ENCODE measurements at regions not wholly inside any gene's neighbourhood (a gene's known extent, or its start where the extent isn't known, plus 50 kb on each side); places are given as distances from the start of the nearest gene placed in this dataset.

DNA sequence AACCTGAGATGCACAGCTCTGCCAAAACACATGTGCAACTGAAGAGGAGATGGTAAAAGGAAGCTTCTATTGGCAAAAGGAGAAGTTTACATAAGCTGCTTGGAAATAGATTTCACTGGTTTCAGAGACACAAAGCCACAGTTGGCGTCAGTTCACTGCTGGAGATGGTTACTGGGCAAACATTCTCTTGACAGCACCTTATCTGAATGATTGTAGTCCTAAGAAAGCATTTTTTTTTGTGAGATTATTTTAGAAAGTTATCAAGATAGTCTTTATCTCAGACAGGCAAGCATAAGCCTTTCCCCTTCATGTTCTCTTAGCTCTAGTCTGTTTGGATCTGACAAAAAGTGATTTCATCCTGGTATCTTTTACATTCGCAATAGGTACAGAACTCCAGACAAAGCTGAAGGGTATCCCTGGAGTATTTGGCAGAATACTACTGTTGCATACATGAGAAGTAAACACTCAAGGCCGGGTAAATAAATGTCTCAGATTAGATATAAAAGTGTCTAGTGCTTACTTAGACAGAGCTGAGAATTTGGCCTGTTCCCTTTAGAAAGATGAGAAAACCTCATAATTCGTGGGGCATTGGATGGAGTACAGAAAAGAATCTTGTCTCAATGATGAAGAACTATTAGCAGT, 1668.0 kb upstream of the NUDT12 start:
- Histone ChIP-seq H4K5ac (ENCODE audit: low read depth, low read length) (no peak overlapping the region), H2BK20ac (ENCODE audit: low read depth, low read length) (no peak overlapping the region), H2BK15ac (ENCODE audit: low read depth, low read length) (no peak overlapping the region), H2AK5ac (ENCODE audit: low read depth, low read length) (no peak overlapping the region), H3K27ac (ENCODE audit: insufficient read depth, low read length) (no peak overlapping the region), H3K4me1 (ENCODE audit: control insufficient read depth, insufficient read depth, low read length) (no peaks in the 10 kb centered on the region), H3K79me1 (ENCODE audit: low read depth in 1 of 2, low read length in 2 of 2) (no peaks in the 10 kb centered on the region), H3K18ac (ENCODE audit: low read depth, low read length) (no peak overlapping the region), H3K9me3 (ENCODE audit: control insufficient read depth, insufficient read depth, low read length) (no peaks in the 10 kb centered on the region), H3K56ac (ENCODE audit: extremely low read depth, insufficient read depth, low read length) (no peak overlapping the region), H4K91ac (ENCODE audit: insufficient read depth, low read depth, low read length) (no peak overlapping the region), H3K4ac (ENCODE audit: low read depth, low read length) (no peak overlapping the region), H3K14ac (replicated peaks; ENCODE audit: low read depth, low read length) (no peak overlapping the region), H3K4me3 (ENCODE audit: insufficient read depth, low read depth, low read length) (no peak overlapping the region), H3K4me2 (ENCODE audit: low read depth, low read length) (no peak overlapping the region), H2AFZ (replicated peaks; ENCODE audit: low read length, poor library complexity) (no peak overlapping the region), H3K27me3 (ENCODE audit: control insufficient read depth, insufficient read depth, low read length) (no peaks in the 10 kb centered on the region), H3K9me1 (ENCODE audit: insufficient read depth, low read length) (no peaks in the 10 kb centered on the region), H4K8ac (ENCODE audit: low read depth in 2 of 2, low read length in 2 of 2) (no peak overlapping the region), H4K20me1 (ENCODE audit: insufficient read depth, low read length) (no peaks in the 10 kb centered on the region), H3K23ac (ENCODE audit: low read depth, low read length) (no peak overlapping the region), H3K9ac (ENCODE audit: low read depth, low read length) (no peak overlapping the region), H2AK9ac (replicated peaks; ENCODE audit: low read depth, low read length, poor library complexity) (no peak overlapping the region), H3K36me3 (ENCODE audit: control insufficient read depth, insufficient read depth, low read length) (no peaks in the 10 kb centered on the region), H2BK5ac (ENCODE audit: low read depth, low read length, poor library complexity, severe bottlenecking) (no peak overlapping the region), H2BK120ac (ENCODE audit: low read depth, low read length) (no peak overlapping the region)
- CTCF ChIA-PET: no interaction called here
- no peak for DNase-seq
- ATAC-seq (ENCODE audit: low read depth): no peak
- BruUV-seq (replicated peaks): no TSS peak
- intact Hi-C loops (cut with micrococcal nuclease): no loop called here
- dilution Hi-C loops (cut with HindIII; ENCODE audit: low sequenced_read_pairs, unreplicated experiment): no loop called here
- in situ Hi-C loops (cut with MboI; ENCODE audit: low sequenced_read_pairs): no loop called here
- TF ChIP-seq MAFK (IDR thresholded peaks at IDR 0.05; ENCODE audit: low read depth, low read length) (no peak), POLR2A (IDR thresholded peaks at IDR 0.05; ENCODE audit: low read depth, low read length) (no peak), SMC3 (IDR thresholded peaks at IDR 0.05; ENCODE audit: low read depth, low read length) (no peak), FOS (IDR thresholded peaks at IDR 0.05; ENCODE audit: low read depth, low read length) (no peak), RFX5 (IDR thresholded peaks at IDR 0.05; ENCODE audit: low read depth, low read length) (no peak), MXI1 (IDR thresholded peaks at IDR 0.05; ENCODE audit: borderline replicate concordance, low read depth, low read length) (no peak), BHLHE40 (IDR thresholded peaks at IDR 0.05; ENCODE audit: low read depth, low read length) (no peak), RCOR1 (IDR thresholded peaks at IDR 0.05; ENCODE audit: insufficient replicate concordance, low read length) (no peak), NFE2L2 (IDR thresholded peaks at IDR 0.05; ENCODE audit: low read depth, low read length) (no peak), MAZ (IDR thresholded peaks at IDR 0.05; ENCODE audit: borderline replicate concordance, low read depth, low read length) (no peak), CHD1 (IDR thresholded peaks at IDR 0.05; ENCODE audit: low read depth, low read length) (no peak), RAD21 (IDR thresholded peaks at IDR 0.05; ENCODE audit: low read length) (no peak), CEBPB (IDR thresholded peaks at IDR 0.05; ENCODE audit: low read depth, low read length) (no peak)
- TF ChIP-seq, protein P1, sequence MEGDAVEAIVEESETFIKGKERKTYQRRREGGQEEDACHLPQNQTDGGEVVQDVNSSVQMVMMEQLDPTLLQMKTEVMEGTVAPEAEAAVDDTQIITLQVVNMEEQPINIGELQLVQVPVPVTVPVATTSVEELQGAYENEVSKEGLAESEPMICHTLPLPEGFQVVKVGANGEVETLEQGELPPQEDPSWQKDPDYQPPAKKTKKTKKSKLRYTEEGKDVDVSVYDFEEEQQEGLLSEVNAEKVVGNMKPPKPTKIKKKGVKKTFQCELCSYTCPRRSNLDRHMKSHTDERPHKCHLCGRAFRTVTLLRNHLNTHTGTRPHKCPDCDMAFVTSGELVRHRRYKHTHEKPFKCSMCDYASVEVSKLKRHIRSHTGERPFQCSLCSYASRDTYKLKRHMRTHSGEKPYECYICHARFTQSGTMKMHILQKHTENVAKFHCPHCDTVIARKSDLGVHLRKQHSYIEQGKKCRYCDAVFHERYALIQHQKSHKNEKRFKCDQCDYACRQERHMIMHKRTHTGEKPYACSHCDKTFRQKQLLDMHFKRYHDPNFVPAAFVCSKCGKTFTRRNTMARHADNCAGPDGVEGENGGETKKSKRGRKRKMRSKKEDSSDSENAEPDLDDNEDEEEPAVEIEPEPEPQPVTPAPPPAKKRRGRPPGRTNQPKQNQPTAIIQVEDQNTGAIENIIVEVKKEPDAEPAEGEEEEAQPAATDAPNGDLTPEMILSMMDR (conservative IDR thresholded peaks at IDR 0.05; ENCODE audit: low read depth, low read length): no peak
- TF ChIP-seq, protein P2, sequence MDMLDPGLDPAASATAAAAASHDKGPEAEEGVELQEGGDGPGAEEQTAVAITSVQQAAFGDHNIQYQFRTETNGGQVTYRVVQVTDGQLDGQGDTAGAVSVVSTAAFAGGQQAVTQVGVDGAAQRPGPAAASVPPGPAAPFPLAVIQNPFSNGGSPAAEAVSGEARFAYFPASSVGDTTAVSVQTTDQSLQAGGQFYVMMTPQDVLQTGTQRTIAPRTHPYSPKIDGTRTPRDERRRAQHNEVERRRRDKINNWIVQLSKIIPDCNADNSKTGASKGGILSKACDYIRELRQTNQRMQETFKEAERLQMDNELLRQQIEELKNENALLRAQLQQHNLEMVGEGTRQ (IDR thresholded peaks at IDR 0.05; ENCODE audit: low read depth, low read length): no peak
- TF ChIP-seq, protein P3, sequence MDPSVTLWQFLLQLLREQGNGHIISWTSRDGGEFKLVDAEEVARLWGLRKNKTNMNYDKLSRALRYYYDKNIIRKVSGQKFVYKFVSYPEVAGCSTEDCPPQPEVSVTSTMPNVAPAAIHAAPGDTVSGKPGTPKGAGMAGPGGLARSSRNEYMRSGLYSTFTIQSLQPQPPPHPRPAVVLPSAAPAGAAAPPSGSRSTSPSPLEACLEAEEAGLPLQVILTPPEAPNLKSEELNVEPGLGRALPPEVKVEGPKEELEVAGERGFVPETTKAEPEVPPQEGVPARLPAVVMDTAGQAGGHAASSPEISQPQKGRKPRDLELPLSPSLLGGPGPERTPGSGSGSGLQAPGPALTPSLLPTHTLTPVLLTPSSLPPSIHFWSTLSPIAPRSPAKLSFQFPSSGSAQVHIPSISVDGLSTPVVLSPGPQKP (IDR thresholded peaks at IDR 0.05; ENCODE audit: borderline replicate concordance, low read depth, low read length): no peak
- POLR2A ChIA-PET (ENCODE audit: unreplicated experiment): no interaction called here
- no CpG with 5 or more reads among the region's 4 CpGs for WGBS, 2 experiments (ENCODE audit: extremely low coverage in 2 of 2, insufficient read length in 1 of 2)

Measured in IMR-90 (cell line).